Natural killer cell (primary cell): ENCODE measurements at regions not wholly inside any gene's neighbourhood (a gene's known extent, or its start where the extent isn't known, plus 50 kb on each side); places are given as distances from the start of the nearest gene placed in this dataset.

ENCODE experiments used
- ATAC-seq, 3 donors: fragments of 150-1000 bp in 2 of 3; fragments of 200-7000 bp in 1 of 3; cut with Tn5 transposase; 1 replicate in 1 of 3; 2 replicates in 2 of 3; pipeline ENCODE4 v1.10.0; 2021; ENCODE audit warnings: mild to moderate bottlenecking in 2 of 3, moderate library complexity in 2 of 3
- DNase-seq, 2 donors: peaks; one replicate each; pipeline versions ENCODE4 v3.0.0 to v3.0.0-alpha.2; 2013 to 2021; ENCODE audit warnings: mixed read lengths in 1 of 2
- H3K27ac ChIP-seq: one replicate; pipeline ENCODE4 v1.5.1; 2013; ENCODE audit warnings: mild to moderate bottlenecking, low read length
- H3K27me3 ChIP-seq: one replicate; pipeline ENCODE4 v1.6.1; 2013; ENCODE audit warnings: low read length; ENCODE audit not compliant: control insufficient read depth, insufficient read depth
- H3K36me3 ChIP-seq: one replicate; pipeline ENCODE4 v1.6.1; 2013; ENCODE audit warnings: low read length; ENCODE audit not compliant: control insufficient read depth, insufficient read depth
- H3K4me1 ChIP-seq: one replicate; pipeline ENCODE4 v1.6.1; 2013; ENCODE audit warnings: low read length; ENCODE audit not compliant: control insufficient read depth, insufficient read depth
- H3K4me3 ChIP-seq: one replicate; pipeline ENCODE4 v1.5.1; 2013; ENCODE audit warnings: low read length
- H3K9me3 ChIP-seq: one replicate; pipeline ENCODE4 v1.6.1; 2013; ENCODE audit warnings: low read length; ENCODE audit not compliant: control insufficient read depth, insufficient read depth
- H3K27ac Mint-ChIP-seq, 2 donors: one replicate each; pipeline ENCODE4 v1.8.0; 2022; ENCODE audit warnings: mild to moderate bottlenecking in 2 of 2, mixed read lengths in 2 of 2, moderate library complexity in 1 of 2
- H3K27me3 Mint-ChIP-seq, 2 donors: one replicate each; pipeline ENCODE4 v1.8.0; 2022; ENCODE audit warnings: low read depth in 2 of 2, mixed read lengths in 2 of 2
- H3K36me3 Mint-ChIP-seq: one replicate; pipeline ENCODE4 v1.8.0; 2022; ENCODE audit warnings: mixed read lengths
- H3K4me1 Mint-ChIP-seq, 2 donors: one replicate each; pipeline ENCODE4 v1.8.0; 2022; ENCODE audit warnings: mixed read lengths in 2 of 2
- H3K4me3 Mint-ChIP-seq: one replicate; pipeline ENCODE4 v1.8.0; 2022; ENCODE audit warnings: mild to moderate bottlenecking, moderate library complexity, mixed read lengths
- H3K9me3 Mint-ChIP-seq, 2 donors: one replicate each; pipeline ENCODE4 v1.8.0; 2022; ENCODE audit warnings: mixed read lengths in 2 of 2
- WGBS: methylation state at CpG from one replicate; pipeline ENCODE4 v1.1.7; 2013; ENCODE audit warnings: missing lambda C conversion rate; ENCODE audit not compliant: insufficient coverage; 5-methylcytosine and 5-hydroxymethylcytosine counted together
- intact Hi-C: fragments of 100-400 bp; cut with micrococcal nuclease; formaldehyde crosslinking; loops from one replicate; pipeline ENCODE4 v1.14.2; 2022
- TF ChIP-seq, protein P1 (sequence below): fragments of 200-600 bp; IDR thresholded peaks from one replicate; pipeline ENCODE4 v1.8.0; 2022; ENCODE audit warnings: antibody characterized with exemption

DNA sequence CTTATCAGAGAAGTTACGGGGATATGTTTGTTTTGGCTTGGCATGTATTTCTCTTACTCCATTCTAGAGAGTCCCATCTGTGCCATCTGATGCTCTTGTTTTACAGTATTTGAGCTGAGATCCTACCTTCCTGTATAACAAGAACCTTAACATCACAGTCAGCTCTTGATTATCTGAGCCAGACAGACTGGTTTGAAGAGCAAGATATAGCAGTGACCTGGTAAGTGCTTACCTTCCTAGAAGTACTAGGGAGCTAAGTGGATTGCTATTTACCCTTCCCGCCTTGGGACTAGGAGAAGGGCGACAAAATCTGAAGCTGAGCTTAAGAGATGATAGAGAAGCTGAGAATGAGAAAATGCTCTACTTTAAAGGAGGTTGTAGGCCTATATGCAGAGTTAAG, 235.3 kb downstream of the CSNK2A3 start:
- Mint-ChIP-seq H3K4me1 (no peaks in the 10 kb centered on the region), H3K9me3 (peaks cover 2% of the 10 kb centered on the region in 2 donors), H3K27ac (no peak overlapping the region), H3K27me3 (peaks cover 14 to 30% of the 10 kb centered on the region in 2 donors), H3K4me3 (no peak overlapping the region), H3K36me3 (peaks cover 7% of the 10 kb centered on the region)
- Histone ChIP-seq H3K9me3 (no peaks in the 10 kb centered on the region), H3K4me1 (no peaks in the 10 kb centered on the region), H3K36me3 (no peaks in the 10 kb centered on the region), H3K27me3 (peaks cover 2% of the 10 kb centered on the region), H3K4me3 (no peak overlapping the region), H3K27ac (no peak overlapping the region)
- WGBS, result 95% methylated on average over 3 of the region's 3 CpGs
- no peak for DNase-seq
- ATAC-seq, result no peak
- intact Hi-C loops, result no loop called here
- TF ChIP-seq, protein P1, sequence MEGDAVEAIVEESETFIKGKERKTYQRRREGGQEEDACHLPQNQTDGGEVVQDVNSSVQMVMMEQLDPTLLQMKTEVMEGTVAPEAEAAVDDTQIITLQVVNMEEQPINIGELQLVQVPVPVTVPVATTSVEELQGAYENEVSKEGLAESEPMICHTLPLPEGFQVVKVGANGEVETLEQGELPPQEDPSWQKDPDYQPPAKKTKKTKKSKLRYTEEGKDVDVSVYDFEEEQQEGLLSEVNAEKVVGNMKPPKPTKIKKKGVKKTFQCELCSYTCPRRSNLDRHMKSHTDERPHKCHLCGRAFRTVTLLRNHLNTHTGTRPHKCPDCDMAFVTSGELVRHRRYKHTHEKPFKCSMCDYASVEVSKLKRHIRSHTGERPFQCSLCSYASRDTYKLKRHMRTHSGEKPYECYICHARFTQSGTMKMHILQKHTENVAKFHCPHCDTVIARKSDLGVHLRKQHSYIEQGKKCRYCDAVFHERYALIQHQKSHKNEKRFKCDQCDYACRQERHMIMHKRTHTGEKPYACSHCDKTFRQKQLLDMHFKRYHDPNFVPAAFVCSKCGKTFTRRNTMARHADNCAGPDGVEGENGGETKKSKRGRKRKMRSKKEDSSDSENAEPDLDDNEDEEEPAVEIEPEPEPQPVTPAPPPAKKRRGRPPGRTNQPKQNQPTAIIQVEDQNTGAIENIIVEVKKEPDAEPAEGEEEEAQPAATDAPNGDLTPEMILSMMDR, result no peak

DNA sequence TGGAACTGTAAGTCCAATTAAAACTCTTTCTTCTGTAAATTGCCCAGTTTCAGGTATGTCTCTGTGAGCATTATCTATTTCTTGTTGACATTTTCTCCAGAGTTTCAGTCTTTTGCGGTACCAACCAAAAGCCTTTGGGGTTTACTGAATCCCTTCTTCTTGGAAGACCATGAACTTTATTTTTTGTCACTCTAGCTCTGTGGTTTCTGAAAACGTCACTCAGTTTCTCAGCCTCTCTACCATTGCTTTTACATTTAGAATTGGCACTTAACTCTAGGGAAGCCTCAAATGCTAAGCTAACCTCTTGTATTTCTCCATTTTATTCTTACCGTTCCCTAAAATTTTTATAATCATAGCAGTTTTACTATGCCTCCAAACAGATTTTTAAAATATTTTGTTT, 237.6 kb downstream of the CSNK2A3 start:
- H3K4me1 ChIP-seq, result no peaks in the 10 kb centered on the region
- Mint-ChIP-seq H3K4me1 (no peaks in the 10 kb centered on the region), H3K4me3 (no peak overlapping the region), H3K36me3 (peaks cover 7% of the 10 kb centered on the region), H3K27ac (no peak overlapping the region), H3K27me3 (peaks cover 14 to 47% of the 10 kb centered on the region in 2 donors), H3K9me3 (peaks cover 2% of the 10 kb centered on the region in 2 donors)
- H3K27me3 ChIP-seq, result peaks cover 2% of the 10 kb centered on the region
- ATAC-seq, result no peak
- H3K9me3 ChIP-seq, result no peaks in the 10 kb centered on the region
- no peak for DNase-seq
- H3K27ac ChIP-seq, result no peak overlapping the region
- H3K36me3 ChIP-seq, result no peaks in the 10 kb centered on the region
- H3K4me3 ChIP-seq, result no peak overlapping the region
- intact Hi-C loops, result no loop called here
- TF ChIP-seq, protein P1, result no peak
- 86% methylated on average over 2 of the region's 3 CpGs for WGBS

DNA sequence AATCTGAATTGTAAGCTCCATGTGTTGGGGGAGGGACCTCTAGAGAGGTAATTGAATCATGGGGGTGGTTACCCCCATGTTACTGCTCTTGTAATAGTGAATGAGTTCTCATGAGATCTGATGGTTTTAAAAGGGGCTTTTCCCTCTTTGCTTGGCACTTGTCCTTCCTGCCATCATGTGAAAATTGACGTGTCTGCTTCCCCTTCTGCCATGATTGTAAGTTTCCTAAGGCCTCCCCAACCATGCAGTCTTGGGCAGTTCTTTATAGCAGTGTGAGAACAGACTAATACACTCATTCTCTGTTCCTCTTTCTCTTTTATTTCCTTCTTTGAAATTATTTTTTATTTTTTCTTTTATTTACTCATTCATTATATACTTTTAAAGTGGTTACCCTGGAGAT, 239.4 kb downstream of the CSNK2A3 start:
- no peaks in the 10 kb centered on the region for H3K4me1 Mint-ChIP-seq
- Histone ChIP-seq H3K4me1 (no peaks in the 10 kb centered on the region), H3K27me3 (peaks cover 2% of the 10 kb centered on the region), H3K9me3 (no peaks in the 10 kb centered on the region), H3K4me3 (no peak overlapping the region), H3K27ac (no peak overlapping the region), H3K36me3 (no peaks in the 10 kb centered on the region)
- TF ChIP-seq, protein P1, result no peak
- ATAC-seq (no peak), DNase-seq (no peak)
- 75% methylated on average over 1 of the region's 1 CpG for WGBS
- peaks cover 11 to 60% of the 10 kb centered on the region in 2 donors for H3K27me3 Mint-ChIP-seq
- H3K9me3 Mint-ChIP-seq, result peaks cover 2% of the 10 kb centered on the region in 2 donors
- H3K36me3 Mint-ChIP-seq, result peaks cover 7% of the 10 kb centered on the region
- no peak overlapping the region for H3K27ac Mint-ChIP-seq
- H3K4me3 Mint-ChIP-seq, result no peak overlapping the region
- intact Hi-C loops, result no loop called here

DNA sequence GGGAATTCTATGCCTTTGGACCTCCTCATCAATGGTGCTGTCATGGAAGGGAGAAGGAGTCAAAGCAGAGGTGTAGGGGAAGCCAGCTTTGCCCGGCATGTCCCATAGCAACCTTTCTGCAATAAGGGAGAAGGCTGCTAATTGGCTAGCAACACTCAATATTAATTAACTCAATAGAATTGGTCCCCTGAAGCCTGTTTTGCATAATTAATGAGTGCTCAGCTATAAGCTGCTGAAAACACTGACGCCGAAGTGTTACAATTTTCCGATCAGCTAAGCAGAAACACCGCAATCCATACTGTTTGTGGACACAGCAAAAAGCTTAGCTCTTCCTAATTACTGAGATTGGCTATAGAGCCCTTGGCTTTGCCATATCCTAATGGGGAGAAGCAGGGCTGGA, 245.0 kb downstream of the CSNK2A3 start:
- no peaks in the 10 kb centered on the region for H3K9me3 Mint-ChIP-seq
- H3K27me3 Mint-ChIP-seq, result peaks cover 13 to 63% of the 10 kb centered on the region in 2 donors
- 92% methylated on average over 4 of the region's 5 CpGs for WGBS
- no peaks in the 10 kb centered on the region for H3K4me1 ChIP-seq
- ATAC-seq (no peak), DNase-seq (no peak)
- no peaks in the 10 kb centered on the region for H3K9me3 ChIP-seq
- no peaks in the 10 kb centered on the region for H3K36me3 Mint-ChIP-seq
- H3K27ac Mint-ChIP-seq, result no peak overlapping the region
- H3K36me3 ChIP-seq, result no peaks in the 10 kb centered on the region
- TF ChIP-seq, protein P1, result no peak
- intact Hi-C loops, result no loop called here
- no peaks in the 10 kb centered on the region for H3K4me1 Mint-ChIP-seq
- no peak overlapping the region for H3K4me3 Mint-ChIP-seq
- H3K27ac ChIP-seq, result no peak overlapping the region
- no peak overlapping the region for H3K4me3 ChIP-seq
- peaks cover 3% of the 10 kb centered on the region for H3K27me3 ChIP-seq
